A549 (cell line): ENCODE measurements at regions not wholly inside any gene's neighbourhood (a gene's known extent, or its start where the extent isn't known, plus 50 kb on each side); places are given as distances from the start of the nearest gene placed in this dataset.

Experiments used
- ATAC-seq, 2 experiments: fragments of 200-7000 bp in 1 of 2; fragments of >200 bp in 1 of 2; cut with Nextera tagmentation in 1 of 2; cut with Tn5 transposase in 1 of 2; 3 replicates each; pipeline versions ENCODE4 v1.8.0 to v1.9.1; 2018 to 2020; ENCODE audit warnings: mild to moderate bottlenecking in 1 of 2, moderate library complexity in 1 of 2
- CTCF ChIA-PET: fragments of 300-600 bp; sonication (Branson Sonifier 250); formaldehyde crosslinking; extraction: SDS; loops from one replicate; lab custom pipeline; 2021; ENCODE audit warnings: antibody characterized with exemption, inconsistent platforms; lab: Yijun Ruan, JAX
- POLR2A ChIA-PET: fragments of 350-600 bp; formaldehyde crosslinking; extraction: SDS; loops from one replicate; lab custom pipeline; 2021; ENCODE audit warnings: antibody characterized with exemption, inconsistent platforms; lab: Yijun Ruan, JAX
- DNase-seq, 2 experiments: peaks; one replicate each; pipeline versions ENCODE4 v3.0.0 to v3.0.0-alpha.2; 2011 to 2016; ENCODE audit warnings: low read depth in 1 of 2, low spot score in 1 of 2
- FAIRE-seq: peaks from 2 replicates; lab custom pipeline; 2011; peaks lifted over from hg19 to GRCh38; lab: Jason Lieb, UNC
- H3K27ac ChIP-seq, 2 experiments: fragments of >200 bp; sonication (Bioruptor Twin); formaldehyde crosslinking; 3 replicates each; pipeline ENCODE4 v1.5.1; 2016 to 2017
- H3K4me1 ChIP-seq: fragments of >200 bp; sonication (Bioruptor Twin); formaldehyde crosslinking; 3 replicates; pipeline ENCODE4 v1.6.1; 2016
- H3K4me2 ChIP-seq: fragments of >200 bp; sonication (Bioruptor Twin); formaldehyde crosslinking; 3 replicates; pipeline ENCODE4 v1.6.1; 2016
- H3K4me3 ChIP-seq: fragments of >200 bp; sonication (Bioruptor Twin); formaldehyde crosslinking; 3 replicates; pipeline ENCODE4 v1.5.1; 2016
- H3K9me3 ChIP-seq: fragments of >200 bp; sonication (Bioruptor Twin); formaldehyde crosslinking; 3 replicates; pipeline ENCODE4 v1.6.1; 2016
- ATOH8 ChIP-seq: fragments of 250-450 bp; sonication (Bioruptor Pico); IDR thresholded peaks from 2 replicates; pipeline ENCODE4 v1.5.0; 2020; ENCODE audit warnings: low read depth, mild to moderate bottlenecking, moderate library complexity
- CBX8 ChIP-seq: fragments of 200-600 bp; sonication (generic); IDR thresholded peaks from 2 replicates; pipeline ENCODE4 v1.6.1; 2016
- CHD2 ChIP-seq: fragments of 150-350 bp; IDR thresholded peaks from 2 replicates; pipeline ENCODE4 v1.6.1; 2014; ENCODE audit warnings: low read length; ENCODE audit not compliant: partially characterized antibody
- CHD4 ChIP-seq: fragments of 200-600 bp; sonication (generic); IDR thresholded peaks from 2 replicates; pipeline ENCODE4 v1.6.1; 2016; ENCODE audit warnings: antibody characterized with exemption, mild to moderate bottlenecking, borderline replicate concordance
- EHF ChIP-seq: fragments of 250-450 bp; sonication (Bioruptor Pico); IDR thresholded peaks from 2 replicates; pipeline ENCODE4 v1.5.0; 2020; ENCODE audit warnings: mild to moderate bottlenecking
- EP300 ChIP-seq, 2 experiments: fragments of >200 bp; sonication (Bioruptor Twin); formaldehyde crosslinking; IDR thresholded peaks; 2 replicates in 1 of 2; 3 replicates in 1 of 2; pipeline ENCODE4 v1.6.1; 2016 to 2017
- ESRRA ChIP-seq: fragments of 150-350 bp; IDR thresholded peaks from 2 replicates; pipeline ENCODE4 v1.6.1; 2014; ENCODE audit warnings: mild to moderate bottlenecking, low read length, borderline replicate concordance
- FOXS1 ChIP-seq: fragments of 250-450 bp; sonication (Bioruptor Pico); IDR thresholded peaks from 2 replicates; pipeline ENCODE4 v1.5.0; 2020; ENCODE audit warnings: mild to moderate bottlenecking, moderate library complexity
- HDAC2 ChIP-seq: fragments of 200-600 bp; sonication (generic); IDR thresholded peaks from 2 replicates; pipeline ENCODE4 v1.6.1; 2016
- HOXB5 ChIP-seq: fragments of 250-450 bp; sonication (Bioruptor Pico); IDR thresholded peaks from 2 replicates; pipeline ENCODE4 v1.5.0; 2020; ENCODE audit warnings: mild to moderate bottlenecking, moderate library complexity
- JUNB ChIP-seq: fragments of >200 bp; sonication (Bioruptor Twin); formaldehyde crosslinking; IDR thresholded peaks from 2 replicates; pipeline ENCODE4 v1.6.1; 2016
- KDM1A ChIP-seq: fragments of 200-600 bp; sonication (generic); IDR thresholded peaks from 2 replicates; pipeline ENCODE4 v1.6.1; 2016; ENCODE audit warnings: low read depth, mild to moderate bottlenecking
- MAFK ChIP-seq: fragments of 450-650 bp; IDR thresholded peaks from 2 replicates; pipeline ENCODE4 v1.6.1; 2014; ENCODE audit not compliant: partially characterized antibody
- MAX ChIP-seq: IDR thresholded peaks from 2 replicates; pipeline ENCODE4 v1.6.1; 2012
- MAZ ChIP-seq: fragments of 150-350 bp; IDR thresholded peaks from 2 replicates; pipeline ENCODE4 v1.6.1; 2014; ENCODE audit warnings: antibody characterized with exemption, low read depth, low read length, borderline replicate concordance
- MYC ChIP-seq: IDR thresholded peaks from 2 replicates; pipeline ENCODE4 v1.6.1; 2012; ENCODE audit warnings: mild to moderate bottlenecking, inconsistent platforms, low read length, improper control_type of control experiment, borderline replicate concordance
- NPAS2 ChIP-seq: fragments of 250-450 bp; sonication (Bioruptor Pico); IDR thresholded peaks from 2 replicates; pipeline ENCODE4 v1.8.0; 2022; ENCODE audit warnings: mild to moderate bottlenecking, moderate library complexity, borderline replicate concordance
- NR3C1 ChIP-seq: fragments of >200 bp; sonication (Bioruptor Twin); formaldehyde crosslinking; IDR thresholded peaks from 3 replicates; pipeline ENCODE4 v1.6.1; 2017
- POLR2AphosphoS2 ChIP-seq: conservative IDR thresholded peaks from 2 replicates; pipeline ENCODE4 v1.6.1; 2012; ENCODE audit warnings: low read length, improper control_type of control experiment, inconsistent platforms
- RFX5 ChIP-seq: fragments of 450-650 bp; IDR thresholded peaks from 2 replicates; pipeline ENCODE4 v1.7.1; 2014; ENCODE audit warnings: antibody characterized with exemption, mild to moderate bottlenecking, moderate library complexity
- RNF2 ChIP-seq: fragments of 200-600 bp; sonication (generic); IDR thresholded peaks from 2 replicates; pipeline ENCODE4 v1.6.1; 2016; ENCODE audit warnings: low read depth, mild to moderate bottlenecking, antibody characterized with exemption, moderate library complexity, borderline replicate concordance
- USF2 ChIP-seq: fragments of 450-650 bp; IDR thresholded peaks from 2 replicates; pipeline ENCODE4 v1.6.1; 2014; ENCODE audit warnings: antibody characterized with exemption
- ZFP36 ChIP-seq: fragments of 450-650 bp; IDR thresholded peaks from 2 replicates; pipeline ENCODE4 v1.6.1; 2014; ENCODE audit warnings: borderline replicate concordance; ENCODE audit not compliant: partially characterized antibody
- WGBS: methylation state at CpG from one replicate; pipeline ENCODE4 v1.1.6; 2017; ENCODE audit errors: missing lambda C conversion rate; 5-methylcytosine and 5-hydroxymethylcytosine counted together
- TF ChIP-seq, protein P1 (sequence below): fragments of 150-350 bp; IDR thresholded peaks from 2 replicates; pipeline ENCODE4 v1.6.1; 2014; ENCODE audit warnings: low read depth, mild to moderate bottlenecking, low read length

DNA sequence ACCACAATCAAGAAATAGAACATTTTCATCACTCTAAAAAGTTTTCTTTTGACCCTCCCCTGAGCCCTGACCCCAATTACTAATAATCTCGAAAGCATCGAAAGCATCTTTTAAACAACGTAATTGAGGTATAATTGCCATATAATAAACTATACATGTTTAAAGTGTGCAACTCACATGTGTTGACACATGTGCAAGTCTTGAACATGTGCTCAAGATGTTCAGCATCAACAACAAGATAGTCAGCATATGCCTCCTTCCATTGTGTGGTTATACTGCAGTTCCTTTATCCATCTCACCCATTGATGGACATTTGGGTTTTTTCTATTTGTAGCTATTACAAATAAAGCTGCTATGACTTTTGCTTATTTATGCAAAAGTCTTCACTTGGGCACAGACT, 90.7 kb downstream of the RIPK4 start:
- WGBS = 96% methylated on average over 3 of the region's 3 CpGs
- peak overlapping the region; percentile 98 for H3K27ac ChIP-seq
- CTCF ChIA-PET = interaction anchor here (1.0 to 3.0 kb wide), 2 partner anchors 64 to 71 kb away, joined by 3 to 16 read pairs; no protein-coding TSS in a partner anchor
- FAIRE-seq = no peak
- H3K4me1 ChIP-seq = peaks cover 42% of the 10 kb centered on the region
- POLR2A ChIA-PET = interaction anchor here (2.2 kb wide), 1 partner anchor 12 kb away, joined by 4 read pairs; no protein-coding TSS in a partner anchor
- no peaks in the 10 kb centered on the region for H3K9me3 ChIP-seq
- no peak overlapping the region for H3K4me2 ChIP-seq
- no peak for ATAC-seq
- no peak overlapping the region for H3K4me3 ChIP-seq
- TF ChIP-seq EHF = no peak
- no peak for TF ChIP-seq HOXB5 (CRISPR knock-in tag)
- no peak for TF ChIP-seq RFX5
- no peak for TF ChIP-seq NPAS2 (CRISPR knock-in tag)
- TF ChIP-seq CHD4 = no peak
- no peak for TF ChIP-seq FOXS1 (CRISPR knock-in tag)
- no peak for TF ChIP-seq ATOH8 (CRISPR knock-in tag)
- no peak for TF ChIP-seq ZFP36
- TF ChIP-seq, protein P1, sequence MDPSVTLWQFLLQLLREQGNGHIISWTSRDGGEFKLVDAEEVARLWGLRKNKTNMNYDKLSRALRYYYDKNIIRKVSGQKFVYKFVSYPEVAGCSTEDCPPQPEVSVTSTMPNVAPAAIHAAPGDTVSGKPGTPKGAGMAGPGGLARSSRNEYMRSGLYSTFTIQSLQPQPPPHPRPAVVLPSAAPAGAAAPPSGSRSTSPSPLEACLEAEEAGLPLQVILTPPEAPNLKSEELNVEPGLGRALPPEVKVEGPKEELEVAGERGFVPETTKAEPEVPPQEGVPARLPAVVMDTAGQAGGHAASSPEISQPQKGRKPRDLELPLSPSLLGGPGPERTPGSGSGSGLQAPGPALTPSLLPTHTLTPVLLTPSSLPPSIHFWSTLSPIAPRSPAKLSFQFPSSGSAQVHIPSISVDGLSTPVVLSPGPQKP = no peak
- no peak for TF ChIP-seq EP300 (IDR thresholded peaks at IDR 0.05)
- TF ChIP-seq MAZ = no peak
- TF ChIP-seq JUNB = no peak
- TF ChIP-seq MAX = no peak
- TF ChIP-seq ESRRA = no peak
- TF ChIP-seq MYC = no peak
- TF ChIP-seq USF2 = no peak
- no peak for TF ChIP-seq POLR2AphosphoS2
- no peak for DNase-seq

- H3K27ac ChIP-seq = peak overlapping the region; percentile 40 to 63; a peak in 4 of 6 replicates
- CTCF ChIA-PET = interaction anchor here (1.0 to 1.5 kb wide), 2 partner anchors 20 to 64 kb away, joined by 3 read pairs; no protein-coding TSS in a partner anchor
- TF ChIP-seq CHD2 (no peak), NR3C1 (no peak), HDAC2 (no peak), MAFK (no peak), KDM1A (no peak), CBX8 (no peak), RNF2 (no peak), USF2 (no peak), JUNB (no peak), EHF (no peak)
- TF ChIP-seq, all 56 proteins: peak for 0
- H3K4me2 ChIP-seq = no peak overlapping the region
- WGBS = 74% methylated on average over 6 of the region's 6 CpGs
- peaks cover 36% of the 10 kb centered on the region for H3K4me1 ChIP-seq
- H3K9me3 ChIP-seq = no peaks in the 10 kb centered on the region
- DNase-seq = no peak
- H3K4me3 ChIP-seq = no peak overlapping the region
- POLR2A ChIA-PET = interaction anchor here (2.2 kb wide), 1 partner anchor 11 kb away, joined by 4 read pairs; no protein-coding TSS in a partner anchor
- FAIRE-seq = no peak
- no peak for ATAC-seq
Measured at GRCh38 chr21:41675574-41675973, 91.3 kb downstream of the RIPK4 start.
